HG03139 (cell line): ENCODE measurements at regions not wholly inside any gene's neighbourhood (a gene's known extent, or its start where the extent isn't known, plus 50 kb on each side); places are given as distances from the start of the nearest gene placed in this dataset.

Source experiments
- ATAC-seq: cut with Tn5 transposase; IDR thresholded peaks from one replicate; pipeline ENCODE4 v1.9.1; 2021; ENCODE audit not compliant: unreplicated experiment

DNA sequence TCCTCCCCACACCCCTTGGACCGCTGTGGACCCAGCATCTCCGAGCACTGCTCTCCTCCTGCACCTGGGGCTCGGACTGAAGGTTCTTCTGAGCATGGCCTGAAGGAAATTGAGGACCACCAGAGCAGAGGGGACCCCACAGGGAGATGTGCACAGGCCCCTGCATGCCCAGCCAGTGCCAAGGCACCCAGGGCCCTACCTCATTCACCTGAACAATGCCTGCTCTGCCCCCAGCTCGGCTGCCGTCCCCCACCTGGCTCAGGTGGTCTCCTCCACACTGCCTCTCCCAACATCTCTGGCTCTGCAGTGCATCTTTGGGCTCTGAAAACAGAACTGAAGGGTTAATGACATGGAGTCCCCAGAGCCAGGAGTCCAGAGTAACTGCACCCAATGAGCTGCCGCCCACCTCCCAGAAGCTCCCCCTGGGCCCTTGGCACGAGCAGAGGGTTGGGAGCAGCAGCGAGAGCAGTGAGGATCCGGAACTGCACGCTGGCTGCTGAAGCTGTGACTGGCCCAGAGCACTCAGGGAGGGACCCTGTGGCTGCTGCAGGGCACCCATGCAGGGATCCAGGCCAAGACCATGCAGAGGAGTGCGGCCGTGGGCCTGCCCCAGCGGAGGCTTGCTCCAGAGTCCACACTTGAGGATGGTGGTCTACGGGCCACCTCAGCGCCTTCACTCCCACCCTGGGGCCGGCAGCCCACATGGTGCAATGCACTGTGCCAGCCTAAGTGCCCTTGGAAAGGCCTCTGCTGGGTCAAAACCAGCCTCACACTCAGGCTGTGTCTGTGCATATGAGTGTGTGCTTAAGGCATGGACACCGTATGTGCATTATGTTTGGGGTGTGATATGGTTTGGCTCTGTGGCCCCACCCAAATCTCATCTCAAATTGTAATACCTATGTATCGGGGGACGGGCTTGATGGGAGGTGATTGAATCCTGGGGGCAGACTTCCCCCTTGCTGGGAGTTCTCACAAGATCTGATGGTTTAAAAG is 686.1 kb downstream of the TBC1D22A start:
- ATAC-seq = no peak

DNA sequence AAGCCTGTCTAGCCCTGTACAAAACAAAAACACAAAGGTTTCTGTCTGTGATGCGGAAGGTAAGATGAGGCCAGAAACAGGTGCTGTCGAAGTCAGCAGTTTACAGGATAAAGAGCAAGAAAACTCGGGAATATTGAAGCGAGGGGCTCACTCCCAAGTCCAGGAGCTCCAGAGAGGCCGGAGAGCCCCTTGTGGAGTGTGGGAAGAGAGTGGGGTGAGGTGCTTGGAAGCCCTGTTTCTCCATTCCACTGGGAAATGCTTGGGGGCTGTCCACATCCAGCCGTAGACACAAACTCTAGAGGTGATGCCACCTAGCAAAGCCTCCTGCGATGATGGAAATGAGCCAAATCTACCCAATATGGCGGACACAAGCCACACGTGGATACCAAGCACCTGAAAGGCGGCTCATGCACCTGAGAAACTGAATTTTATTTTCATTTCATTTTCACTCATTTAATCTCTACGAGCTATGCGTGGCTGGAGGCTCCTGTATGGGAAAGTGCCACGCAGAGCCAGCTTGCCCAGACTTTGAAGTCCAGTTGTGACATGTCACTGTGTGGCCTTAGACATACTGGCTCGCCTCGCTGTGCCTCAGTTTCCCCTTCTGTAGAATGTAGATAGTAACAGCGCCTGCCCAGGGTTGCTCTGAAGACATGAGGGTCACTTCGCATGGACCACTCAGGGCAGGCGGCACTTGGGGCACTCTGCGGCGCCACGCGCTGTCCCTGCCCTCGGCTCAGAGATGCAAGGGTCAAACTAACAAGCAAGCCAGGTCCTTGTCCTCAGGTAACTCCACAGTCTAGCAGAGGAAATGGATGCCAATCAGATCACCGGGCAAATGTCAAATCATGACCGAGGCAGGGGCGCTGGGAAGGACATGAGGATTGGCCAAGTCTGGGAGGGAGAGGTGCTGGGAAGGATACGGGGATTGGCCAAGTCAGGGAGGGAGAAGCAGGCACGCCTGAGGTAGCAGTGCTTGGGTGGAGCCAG is 684.7 kb downstream of the TBC1D22A start:
- ATAC-seq = no peak

DNA sequence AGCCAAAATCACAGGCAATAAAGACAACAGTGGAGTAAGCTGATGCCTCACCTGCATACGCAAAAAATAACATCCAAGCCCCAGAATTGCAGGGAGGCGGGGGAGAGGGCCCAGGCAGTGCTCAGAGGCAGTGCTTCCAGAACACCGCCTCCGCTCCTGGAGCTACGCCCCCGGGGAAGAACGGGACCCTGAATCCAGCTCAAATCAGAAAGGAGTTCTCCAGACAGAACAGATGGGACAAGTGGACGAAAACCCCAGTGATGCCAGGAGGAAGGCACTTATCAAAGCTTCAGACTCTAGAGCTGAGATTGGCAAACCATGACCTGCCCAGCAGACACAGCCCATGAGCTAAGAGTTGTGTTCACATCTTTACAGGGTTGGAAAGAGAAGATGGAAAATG is 683.9 kb downstream of the TBC1D22A start:
- ATAC-seq = no peak

- ATAC-seq = no peak
Measured at GRCh38 chr22:47445716-47446290, 683.4 kb downstream of the TBC1D22A start.

DNA sequence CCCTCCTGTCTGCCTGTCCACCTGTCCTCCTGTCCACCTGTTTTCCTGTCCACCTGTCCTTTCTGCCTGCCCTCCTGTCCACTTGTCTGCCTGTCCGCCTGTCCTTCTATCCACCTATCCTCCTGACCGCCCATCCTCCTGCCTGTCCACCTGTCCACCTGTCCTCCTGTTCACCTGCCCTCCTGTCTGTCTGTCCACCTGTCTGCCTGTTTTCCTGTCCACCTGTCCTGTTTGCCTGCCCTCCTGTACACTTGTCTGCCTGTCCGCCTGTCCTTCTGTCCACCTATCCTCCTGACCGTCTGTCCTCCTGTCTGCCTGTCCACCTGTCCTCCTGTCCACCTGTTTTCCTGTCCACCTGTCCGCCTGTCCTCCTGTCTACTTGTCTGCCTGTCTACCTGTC is 682.8 kb downstream of the TBC1D22A start:
- no peak for ATAC-seq

- ATAC-seq = no peak
Measured at GRCh38 chr22:47444746-47445065, 682.3 kb downstream of the TBC1D22A start.

- ATAC-seq = no peak
Measured at GRCh38 chr22:47443836-47444745, 681.6 kb downstream of the TBC1D22A start.

GRCh38 chr22:47442821-47443220 is 680.4 kb downstream of the TBC1D22A start:
- no peak for ATAC-seq

- ATAC-seq = no peak
Measured at GRCh38 chr22:47439643-47440265, 677.3 kb downstream of the TBC1D22A start.

DNA sequence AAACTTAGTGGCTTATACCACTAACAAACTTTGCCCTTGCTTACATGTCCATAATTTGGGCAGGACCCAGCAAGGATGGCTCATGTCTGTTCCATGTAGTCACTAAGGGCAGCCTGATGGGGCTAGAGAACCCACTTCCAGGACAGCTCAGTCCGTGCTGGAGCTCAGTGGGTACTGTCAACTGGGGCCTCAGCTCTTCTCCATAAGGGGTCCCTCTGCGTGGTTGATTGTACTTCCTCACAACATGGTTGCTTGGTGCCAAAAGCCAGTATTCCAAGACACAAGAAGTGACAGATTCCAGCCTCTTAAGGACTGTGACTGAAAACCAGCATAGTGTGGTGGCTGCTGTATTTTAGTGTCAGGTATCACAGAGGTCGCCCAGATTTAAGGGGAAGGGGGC is 675.2 kb downstream of the TBC1D22A start:
- no peak for ATAC-seq

- ATAC-seq = no peak
Measured at GRCh38 chr22:47437110-47437509, 674.7 kb downstream of the TBC1D22A start.

DNA sequence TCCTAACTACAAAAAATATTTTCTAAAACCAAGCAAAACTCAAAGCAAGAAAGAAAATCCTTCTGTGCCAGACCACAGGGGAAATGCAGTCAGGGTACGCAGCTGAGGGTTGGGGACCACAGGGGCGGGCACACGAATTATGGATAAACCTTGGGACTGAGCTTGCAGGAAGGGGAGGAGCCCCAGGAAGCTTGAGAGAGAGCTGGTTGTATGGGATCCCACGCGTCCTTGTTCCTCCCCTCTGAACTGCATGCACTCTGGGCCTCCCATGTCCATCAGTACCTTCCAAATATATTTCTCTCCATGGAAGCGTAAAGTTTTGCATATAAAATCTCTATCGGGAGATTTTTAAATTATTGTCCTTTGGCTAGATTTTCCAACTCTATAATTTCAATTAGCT is 673.4 kb downstream of the TBC1D22A start:
- ATAC-seq = no peak

GRCh38 chr22:47435204-47435487 is 672.7 kb downstream of the TBC1D22A start:
- ATAC-seq = no peak

DNA sequence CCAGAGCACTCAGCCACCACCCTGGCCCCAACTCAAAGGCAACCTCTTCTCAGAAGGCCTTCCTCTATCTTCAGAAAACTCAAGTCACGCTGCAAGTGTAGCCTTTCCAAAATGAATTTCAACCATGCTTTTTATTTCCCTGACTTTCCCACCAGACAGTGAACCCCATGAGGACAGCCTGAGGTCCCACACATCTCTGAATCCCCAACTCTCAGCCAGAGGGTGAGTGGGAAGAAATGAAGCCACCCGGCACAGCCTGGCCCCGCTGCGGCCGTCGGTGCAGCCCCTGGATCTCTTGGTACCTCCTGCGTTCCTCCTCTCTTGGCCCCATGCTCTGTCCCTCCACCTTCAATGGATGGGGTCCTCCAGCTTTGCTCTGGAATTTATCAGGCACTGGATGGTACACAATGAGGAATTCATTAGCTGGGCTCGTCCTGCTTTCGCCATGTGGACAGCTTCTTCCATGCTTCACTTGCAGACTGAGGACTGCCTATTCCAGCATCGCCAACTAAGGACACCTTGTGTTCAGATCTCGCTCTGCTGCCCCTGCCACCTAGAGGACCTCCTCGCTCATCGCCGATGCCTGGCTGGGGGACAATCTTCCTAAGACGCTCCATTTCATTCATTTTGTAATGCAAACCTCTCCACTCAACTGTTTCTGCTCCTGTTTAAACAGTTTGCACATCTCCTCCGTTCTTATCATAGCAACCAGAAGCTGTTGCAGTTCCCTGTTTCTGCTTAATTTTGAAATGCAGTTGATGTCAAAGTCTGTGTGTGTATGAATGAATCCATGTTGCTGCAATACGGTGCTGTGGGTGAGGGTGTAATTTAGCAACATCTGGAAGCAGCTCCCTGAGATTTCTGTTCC is 672.1 kb downstream of the TBC1D22A start:
- no peak for ATAC-seq

DNA sequence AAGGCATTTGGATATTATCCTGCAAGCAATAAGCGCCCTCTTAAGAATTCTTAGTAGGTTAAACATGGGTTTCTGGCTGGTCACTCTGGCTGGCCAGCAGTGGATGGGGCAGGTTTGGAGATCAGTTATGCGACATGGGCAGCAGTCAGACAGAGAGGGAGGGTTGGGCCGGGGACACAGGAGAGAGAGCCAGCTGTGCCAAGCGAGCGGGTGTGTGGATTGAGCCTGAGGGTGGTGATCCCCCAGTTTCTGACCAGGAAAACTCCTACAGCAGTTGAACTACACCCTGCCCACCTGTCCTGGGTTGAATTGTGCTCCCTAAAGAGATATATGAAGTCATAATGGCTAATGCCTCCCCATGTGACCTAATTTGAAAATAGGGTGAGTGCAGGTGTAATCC is 671.2 kb downstream of the TBC1D22A start:
- ATAC-seq = no peak

DNA sequence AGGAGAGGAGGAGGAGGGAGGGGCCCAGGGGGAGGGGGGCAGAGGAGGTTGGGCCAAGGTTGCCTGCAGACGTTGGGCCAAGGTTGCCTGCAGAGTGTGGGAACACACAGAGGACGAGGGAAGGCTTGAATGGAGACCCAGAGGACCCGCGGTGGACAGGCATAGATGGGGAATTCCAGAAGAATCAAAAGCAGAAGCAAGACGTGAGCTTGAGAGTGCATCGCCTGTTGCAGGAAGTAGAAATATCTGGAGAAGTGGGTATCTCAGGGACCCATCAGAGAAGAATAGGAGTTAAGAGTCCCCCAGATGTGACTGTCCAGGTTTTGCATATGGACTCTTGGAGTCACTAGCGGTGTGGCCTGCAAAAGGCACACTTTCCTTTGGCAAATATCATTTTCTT is 670.2 kb downstream of the TBC1D22A start:
- no peak for ATAC-seq

GRCh38 chr22:47423861-47424820 is 661.7 kb downstream of the TBC1D22A start:
- no peak for ATAC-seq

DNA sequence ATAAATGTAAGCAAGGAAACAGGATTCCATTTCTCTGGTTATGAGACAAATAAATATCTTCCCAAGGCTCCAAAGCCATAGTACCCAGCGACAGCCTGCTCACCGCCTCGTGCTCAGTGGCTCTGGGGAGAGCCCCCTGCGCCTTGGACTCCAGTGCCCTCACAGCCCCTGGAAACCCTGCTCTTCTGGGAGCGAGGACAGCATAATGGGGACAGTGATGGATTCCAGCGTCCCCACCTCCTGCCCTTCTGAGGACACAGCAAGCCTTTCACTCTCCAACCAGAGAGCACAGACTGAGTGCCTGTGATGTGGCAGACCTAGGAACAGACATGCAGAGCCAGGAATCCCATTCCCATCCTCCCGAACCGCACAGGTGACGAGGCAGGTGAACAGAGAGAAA is 660.8 kb downstream of the TBC1D22A start:
- ATAC-seq = no peak
